Suppressor macrophage (primary cell): ENCODE measurements at regions not wholly inside any gene's neighbourhood (a gene's known extent, or its start where the extent isn't known, plus 50 kb on each side); places are given as distances from the start of the nearest gene placed in this dataset.
A peak's percentile ranks its signal among the peaks of the same experiment; 100 is the strongest.

Experiments
- DNase-seq, 4 experiments: peaks; one replicate each; pipeline ENCODE4 v3.0.0-alpha.2; 2020 to 2022

DNA sequence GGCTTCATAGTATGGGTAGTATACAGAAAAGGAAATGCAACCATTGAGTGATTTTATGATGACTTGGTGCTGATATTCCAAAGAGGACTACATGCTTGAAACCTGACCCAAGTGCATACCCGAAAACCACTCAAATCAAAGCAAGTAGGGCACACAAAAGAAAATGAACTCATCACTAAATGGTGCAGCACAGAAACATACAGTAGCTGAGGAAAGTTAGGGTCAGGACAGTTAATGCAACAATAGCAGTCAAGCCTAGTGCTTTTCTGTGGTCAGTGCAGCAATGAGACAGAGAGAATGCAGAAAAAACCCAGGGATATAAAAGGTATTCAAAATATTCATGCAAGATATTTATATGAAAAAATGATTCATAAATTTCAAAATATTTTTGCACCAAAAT is 711.1 kb downstream of the EPHA7 start:
- no peak for DNase-seq

- no peak for DNase-seq
Observed at GRCh38 chr6:92706976-92707375, 712.4 kb downstream of the EPHA7 start.

DNA sequence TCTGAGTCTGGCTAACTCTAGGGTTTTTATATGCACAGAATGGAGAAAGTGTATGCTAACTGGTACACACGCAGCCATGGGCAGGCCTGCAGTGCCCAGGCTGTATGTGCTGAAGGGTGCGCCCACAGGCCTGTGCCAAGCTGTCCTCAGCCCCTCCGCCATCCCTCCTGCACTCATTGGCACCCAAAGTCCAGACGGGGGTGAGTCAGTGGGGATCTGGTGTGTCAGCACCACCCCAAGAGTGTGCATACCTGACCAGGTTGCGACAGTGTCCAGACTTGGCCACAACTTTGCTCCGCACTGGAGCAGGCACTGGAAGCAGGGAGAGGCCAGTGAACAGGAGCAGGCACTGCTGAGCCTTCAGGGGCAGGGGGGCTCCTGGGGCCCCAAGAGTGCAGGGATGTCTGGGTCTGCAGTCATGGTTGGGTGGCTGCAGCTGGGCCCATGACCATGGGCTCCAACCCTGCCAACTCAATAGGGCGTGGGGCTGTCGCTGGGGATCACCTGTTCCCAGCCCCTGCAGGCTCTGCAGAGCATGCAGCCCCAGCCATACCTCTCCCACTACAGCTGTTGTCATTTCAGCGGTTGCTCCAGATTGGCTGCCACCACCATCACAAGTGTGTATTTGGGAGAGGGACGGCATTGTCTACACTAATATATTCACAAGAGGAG is 717.8 kb downstream of the EPHA7 start:
- DNase-seq = no peak

GRCh38 chr6:92700411-92700810 is 718.9 kb downstream of the EPHA7 start:
- DNase-seq = no peak

- no peak for DNase-seq
Observed at GRCh38 chr6:92690997-92691599, 728.3 kb downstream of the EPHA7 start.

- peak; percentile 65 to 88 (median 77) for DNase-seq
Observed at GRCh38 chr6:92688342-92688741, 731.0 kb downstream of the EPHA7 start.

DNA sequence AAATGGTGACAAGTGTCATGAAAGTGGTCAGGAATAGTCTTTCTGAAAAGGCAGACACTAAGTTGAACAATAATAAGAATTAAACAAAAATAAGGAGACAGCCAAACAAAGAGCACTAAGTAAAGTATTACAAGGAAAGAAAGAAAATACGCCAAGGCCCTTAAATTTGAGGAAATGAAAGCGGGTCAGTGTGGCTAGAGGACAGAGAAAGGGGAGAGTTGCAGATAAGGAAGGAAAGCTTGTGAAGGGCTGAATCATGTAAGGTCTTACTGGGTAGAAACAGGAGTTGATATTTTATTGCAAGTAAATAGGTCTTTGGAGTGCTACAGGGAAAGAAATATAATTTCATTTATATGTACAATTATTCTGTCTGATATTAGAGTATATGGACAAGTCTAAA is 732.1 kb downstream of the EPHA7 start:
- peak; percentile 26 to 77 (median 52) for DNase-seq

- peak in 1 of 4 experiments; percentile 26 for DNase-seq
Observed at GRCh38 chr6:92684386-92684785, 735.0 kb downstream of the EPHA7 start.

DNA sequence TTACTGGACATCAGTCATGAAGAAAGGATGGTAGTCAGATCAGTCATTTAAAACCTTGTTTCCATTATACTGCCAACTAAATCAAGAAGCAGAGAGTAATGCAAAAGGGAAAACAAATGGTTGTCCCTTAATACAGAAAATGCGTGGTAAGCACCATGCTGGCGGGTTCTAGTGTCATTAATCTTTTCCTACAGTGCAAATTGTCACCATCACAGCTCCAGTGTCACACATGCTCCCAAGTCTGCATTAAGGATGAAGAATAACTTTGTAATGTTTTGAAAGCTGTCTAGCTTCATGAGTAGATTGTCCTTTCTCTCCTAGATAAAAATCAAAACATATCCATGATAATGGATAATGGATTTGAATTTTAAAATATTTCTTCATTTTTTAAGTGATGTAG is 735.6 kb downstream of the EPHA7 start:
- DNase-seq = no peak

DNA sequence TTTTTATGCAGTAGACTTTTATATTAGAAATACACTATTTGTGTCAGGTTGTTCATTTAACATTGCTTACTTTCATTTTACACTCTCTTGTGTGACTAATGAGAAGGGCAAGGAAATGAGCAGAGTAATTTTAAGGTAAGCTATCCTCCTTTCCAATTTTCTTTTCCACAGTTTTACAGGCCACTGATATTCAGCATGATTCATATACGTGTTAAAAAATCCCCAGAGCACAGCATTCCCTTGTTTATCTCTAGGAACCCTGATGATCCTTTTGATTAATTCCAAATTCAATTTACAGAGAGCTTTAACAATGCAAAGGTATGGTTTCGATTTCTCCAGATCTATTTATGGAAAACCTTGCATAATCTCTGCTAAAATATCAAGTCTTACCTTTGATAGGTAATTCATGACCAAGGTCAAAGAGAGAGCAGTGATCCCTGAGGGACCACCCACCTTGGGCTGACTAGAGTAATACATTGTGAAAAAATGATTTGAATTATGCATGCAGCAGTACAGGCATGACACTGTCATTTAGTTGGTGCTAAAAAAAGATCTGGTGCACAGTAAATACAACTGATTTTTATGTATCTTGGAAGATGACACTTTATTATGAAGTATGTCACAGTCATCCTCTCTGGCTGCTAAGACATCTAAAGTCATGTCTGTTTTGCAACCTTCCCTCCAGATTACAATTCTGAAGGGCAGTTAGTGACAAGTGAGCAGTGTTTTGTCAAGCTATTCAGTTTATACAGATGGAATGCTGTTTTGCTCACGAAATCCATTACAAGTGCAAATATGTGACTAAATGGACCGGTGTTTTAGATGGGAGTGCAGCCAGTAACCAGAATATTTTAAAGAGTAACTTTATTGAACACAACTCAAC is 736.6 kb downstream of the EPHA7 start:
- DNase-seq = peak in 1 of 4 experiments; percentile 28

GRCh38 chr6:92681401-92681800 is 738.0 kb downstream of the EPHA7 start:
- DNase-seq = no peak

GRCh38 chr6:92671462-92671861 is 747.9 kb downstream of the EPHA7 start:
- peak; percentile 41 to 78 (median 60) for DNase-seq

DNA sequence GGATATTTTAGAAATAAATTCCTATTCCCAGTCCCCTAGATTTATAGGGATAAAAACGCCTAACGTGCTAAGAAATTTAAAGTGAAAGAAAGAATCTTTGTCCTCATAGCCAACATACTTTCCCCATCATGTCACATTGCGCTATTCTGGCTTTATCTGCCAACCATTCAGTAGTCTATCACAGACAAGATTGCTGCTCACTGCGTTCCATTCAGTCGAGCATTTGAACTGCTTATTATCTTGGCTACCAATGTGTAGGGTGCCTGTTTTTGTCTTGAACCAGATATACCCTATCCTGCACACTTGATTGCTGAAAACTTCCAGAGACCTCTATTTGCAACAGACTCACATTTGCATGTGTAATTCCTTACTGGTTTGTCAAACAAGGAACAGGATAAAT is 751.5 kb downstream of the EPHA7 start:
- DNase-seq = no peak

DNA sequence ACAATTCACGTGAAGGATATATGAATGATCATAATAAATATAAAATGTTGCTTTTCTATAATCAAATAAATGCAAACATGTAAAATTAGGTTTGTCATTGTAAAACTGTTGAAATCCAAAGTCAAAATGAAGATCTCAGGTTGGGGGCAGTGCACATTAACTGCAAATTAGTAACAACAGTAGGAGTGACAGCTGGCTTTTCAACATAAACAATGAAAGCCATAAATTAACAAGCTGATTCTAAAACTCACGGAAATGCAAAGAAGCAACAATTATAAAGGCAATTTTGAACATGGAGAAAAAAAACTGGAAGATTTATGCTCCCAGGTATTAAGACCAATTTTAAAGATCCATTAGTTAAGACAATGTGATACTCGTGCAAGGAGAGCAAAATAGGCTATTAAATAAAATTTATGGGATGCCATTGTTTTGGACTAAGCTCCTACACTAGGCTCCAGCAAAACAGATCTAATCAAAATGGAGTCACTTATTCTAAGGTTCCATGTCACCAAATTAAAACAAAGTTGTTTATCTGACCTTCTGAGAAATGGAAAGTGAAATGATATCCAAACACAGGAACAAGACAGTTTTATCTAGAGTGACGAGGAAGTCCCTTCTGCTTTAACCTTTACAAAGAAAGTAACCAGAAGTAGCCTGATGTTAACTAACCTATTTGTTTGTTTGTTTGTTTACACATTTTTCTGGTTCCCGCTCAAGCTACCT is 770.8 kb downstream of the EPHA7 start:
- no peak for DNase-seq

- no peak for DNase-seq
Observed at GRCh38 chr6:92647630-92648029, 771.7 kb downstream of the EPHA7 start.

DNA sequence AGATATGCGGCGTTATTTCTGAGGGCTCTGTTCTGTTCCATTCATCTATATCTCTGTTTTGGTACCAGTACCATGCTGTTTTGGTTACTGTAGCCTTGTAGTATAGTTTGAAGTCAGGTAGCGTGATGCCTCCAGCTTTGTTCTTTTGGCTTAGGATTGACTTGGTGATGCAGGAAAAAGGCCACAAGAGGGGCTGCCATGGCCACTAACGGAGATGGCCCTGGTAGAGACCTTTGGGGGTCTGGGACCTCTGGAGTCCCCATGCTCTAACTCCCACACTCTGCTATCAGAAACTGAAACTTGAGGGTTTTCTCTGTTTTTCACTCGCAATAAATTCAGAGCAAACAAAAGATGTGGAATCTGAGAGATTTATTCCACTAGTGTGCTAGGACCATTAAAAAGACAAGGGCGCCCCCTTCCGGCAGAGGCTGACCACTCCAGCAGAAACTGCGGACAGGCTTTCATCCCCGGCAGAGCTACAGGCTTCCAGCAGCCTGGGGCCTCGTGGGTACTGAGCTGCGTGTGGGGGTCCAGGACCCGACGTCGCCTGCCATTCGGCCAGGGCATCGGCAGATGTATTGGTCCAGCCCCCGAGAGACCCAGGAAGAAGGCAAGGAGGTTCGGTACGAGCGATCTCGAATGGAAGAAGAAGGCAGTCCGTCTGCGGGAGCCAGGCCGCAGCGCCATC is 775.1 kb downstream of the EPHA7 start:
- peak; percentile 54 to 76 (median 74) for DNase-seq

GRCh38 chr6:92635553-92636153 is 783.7 kb downstream of the EPHA7 start:
- no peak for DNase-seq

DNA sequence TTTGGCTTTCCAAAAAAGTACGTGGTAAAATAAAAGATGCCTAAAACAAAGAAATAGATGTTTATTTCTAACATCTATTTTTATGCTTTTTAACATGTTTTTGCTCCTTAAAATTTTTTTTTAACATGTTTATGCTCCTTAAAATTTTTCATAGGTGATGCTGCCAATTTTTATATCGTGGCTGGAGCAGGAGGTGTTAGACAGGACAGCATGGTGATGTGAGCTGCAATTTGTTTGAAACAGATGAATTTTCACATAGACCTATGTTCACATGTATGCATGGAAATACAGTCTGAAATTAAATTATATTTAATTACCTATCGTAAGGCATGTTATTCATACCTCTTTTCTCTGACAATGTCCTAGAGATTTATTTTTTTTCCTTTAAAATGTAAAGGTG is 784.8 kb downstream of the EPHA7 start:
- DNase-seq = no peak

DNA sequence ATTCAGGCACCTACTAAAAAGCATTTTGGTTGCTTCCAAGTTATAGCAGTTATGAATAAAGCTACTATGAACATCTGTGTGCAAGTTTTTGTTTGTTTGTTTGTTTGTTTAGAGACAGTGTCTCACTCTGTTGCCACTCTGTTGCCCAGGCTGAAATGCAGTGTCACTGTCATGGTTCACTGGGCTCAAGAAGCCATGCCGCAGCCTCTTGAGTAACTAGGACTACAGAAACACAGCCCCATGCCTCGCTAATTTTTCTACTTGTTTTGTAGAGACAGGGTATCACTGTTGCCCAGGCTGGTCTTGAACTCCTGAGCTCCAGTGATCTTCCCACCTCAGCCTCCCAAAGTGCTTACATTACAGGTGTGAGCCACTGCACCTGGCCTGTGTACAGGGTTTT is 795.9 kb downstream of the EPHA7 start:
- no peak for DNase-seq

DNA sequence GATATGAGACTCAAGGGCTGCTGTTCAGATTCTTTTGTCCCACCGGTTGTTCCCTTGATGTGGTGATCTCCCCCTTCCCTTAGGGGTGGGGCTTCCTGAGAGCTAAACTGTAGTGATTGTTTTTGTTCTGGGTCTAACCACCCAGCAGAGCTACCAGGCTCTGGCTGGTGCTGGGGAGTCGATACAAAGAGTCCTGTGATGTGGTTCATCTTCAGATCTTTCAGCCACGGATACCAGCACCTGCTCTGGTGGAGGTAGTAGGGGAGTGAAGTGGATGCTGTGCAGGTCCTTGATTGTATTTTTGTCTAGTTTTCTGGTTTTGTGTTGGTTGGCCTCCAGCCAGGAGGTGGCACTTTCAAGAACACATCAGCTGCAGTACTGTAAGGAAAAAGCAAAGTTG is 801.6 kb downstream of the EPHA7 start:
- no peak for DNase-seq

DNA sequence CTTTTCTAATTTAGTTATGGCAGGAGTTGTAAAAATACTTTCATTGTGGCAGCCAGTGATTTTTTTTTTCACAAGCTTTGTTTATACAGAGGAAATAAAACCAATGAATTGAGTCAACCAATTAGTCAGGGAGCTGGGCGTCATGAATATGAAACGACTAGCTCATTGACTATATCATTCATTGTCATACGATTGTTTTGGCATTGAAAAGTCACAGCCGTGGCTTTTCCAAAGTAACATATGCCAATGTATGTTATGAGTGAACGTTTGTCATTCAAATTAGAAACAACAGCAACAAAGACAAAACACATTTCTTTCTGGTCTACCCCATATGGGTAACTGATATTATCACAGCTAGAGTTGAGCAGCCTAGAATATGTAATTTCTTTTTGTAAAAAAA is 810.6 kb downstream of the EPHA7 start:
- no peak for DNase-seq

GRCh38 chr6:92593201-92593600 is 826.2 kb downstream of the EPHA7 start:
- no peak for DNase-seq
